HEK293 (cell line): ENCODE measurements at regions not wholly inside any gene's neighbourhood (a gene's known extent, or its start where the extent isn't known, plus 50 kb on each side); places are given as distances from the start of the nearest gene placed in this dataset.

Source experiments
- CTCF ChIP-seq: fragments of 450-650 bp; formaldehyde crosslinking; IDR thresholded peaks from 2 replicates; pipeline ENCODE4 v1.5.1; 2016; ENCODE audit warnings: missing biosample characterization, missing genetic modification characterization
- EGR2 ChIP-seq: fragments of 450-650 bp; formaldehyde crosslinking; IDR thresholded peaks from 2 replicates; pipeline ENCODE4 v1.5.1; 2016; ENCODE audit warnings: low read depth, missing biosample characterization, missing genetic modification characterization
- GLI4 ChIP-seq: fragments of 450-650 bp; formaldehyde crosslinking; IDR thresholded peaks from 2 replicates; pipeline ENCODE4 v1.5.1; 2016; ENCODE audit warnings: missing biosample characterization, missing genetic modification characterization
- GLIS1 ChIP-seq: fragments of 450-650 bp; formaldehyde crosslinking; IDR thresholded peaks from 2 replicates; pipeline ENCODE4 v1.5.1; 2016; ENCODE audit warnings: missing biosample characterization, missing genetic modification characterization
- PRDM10 ChIP-seq: fragments of 450-650 bp; formaldehyde crosslinking; IDR thresholded peaks from 2 replicates; pipeline ENCODE4 v1.5.1; 2016; ENCODE audit warnings: missing biosample characterization, missing genetic modification characterization
- REPIN1 ChIP-seq: fragments of 450-650 bp; formaldehyde crosslinking; IDR thresholded peaks from 2 replicates; pipeline ENCODE4 v1.5.1; 2017; ENCODE audit warnings: missing biosample characterization, missing genetic modification characterization, low read depth
- REST ChIP-seq: fragments of 450-650 bp; formaldehyde crosslinking; IDR thresholded peaks from 2 replicates; pipeline ENCODE4 v1.5.1; 2016; ENCODE audit warnings: missing biosample characterization, missing genetic modification characterization
- ZBTB26 ChIP-seq: fragments of 450-650 bp; formaldehyde crosslinking; optimal IDR thresholded peaks from 2 replicates; pipeline ENCODE3; 2016; ENCODE audit warnings: missing biosample characterization, mild to moderate bottlenecking, missing genetic modification characterization
- ZNF121 ChIP-seq: fragments of 450-650 bp; formaldehyde crosslinking; IDR thresholded peaks from 2 replicates; pipeline ENCODE4 v1.5.1; 2016; ENCODE audit warnings: missing biosample characterization, missing genetic modification characterization
- ZNF24 ChIP-seq: fragments of 450-650 bp; formaldehyde crosslinking; IDR thresholded peaks from 2 replicates; pipeline ENCODE4 v1.5.1; 2016; ENCODE audit warnings: missing biosample characterization, missing genetic modification characterization
- ZNF350 ChIP-seq: fragments of 450-650 bp; formaldehyde crosslinking; IDR thresholded peaks from 2 replicates; pipeline ENCODE4 v1.5.0; 2017; ENCODE audit warnings: missing biosample characterization, mild to moderate bottlenecking, missing genetic modification characterization
- ZNF398 ChIP-seq: fragments of 450-650 bp; formaldehyde crosslinking; IDR thresholded peaks from 2 replicates; pipeline ENCODE4 v1.5.1; 2017; ENCODE audit warnings: missing biosample characterization, missing genetic modification characterization
- ZNF449 ChIP-seq: fragments of 450-650 bp; formaldehyde crosslinking; IDR thresholded peaks from 2 replicates; pipeline ENCODE4 v1.5.1; 2017; ENCODE audit warnings: missing biosample characterization, mild to moderate bottlenecking, missing genetic modification characterization, moderate library complexity

GRCh38 chr16:73448970-73449369 lies 401.0 kb upstream of the ZFHX3 start:
- TF ChIP-seq REST (tag by site-specific recombination) (no peak), ZNF449 (no peak), ZNF24 (tag by site-specific recombination) (no peak), PRDM10 (tag by site-specific recombination) (no peak), ZNF398 (tag by site-specific recombination) (no peak), ZBTB26 (tag by site-specific recombination) (no peak), REPIN1 (no peak), ZNF121 (tag by site-specific recombination) (no peak), CTCF (tag by site-specific recombination) (no peak), ZNF350 (tag by site-specific recombination) (no peak), GLI4 (no peak), GLIS1 (no peak), EGR2 (tag by site-specific recombination) (no peak)
